Astrocyte (in vitro differentiated cells and primary cell): ENCODE measurements at regions not wholly inside any gene's neighbourhood (a gene's known extent, or its start where the extent isn't known, plus 50 kb on each side); places are given as distances from the start of the nearest gene placed in this dataset.

ENCODE experiments used
- EZH2 ChIP-seq: IDR thresholded peaks from 2 replicates; pipeline ENCODE4 v1.6.1; 2012; ENCODE audit warnings: mild to moderate bottlenecking, low read length, inconsistent platforms; ENCODE audit not compliant: insufficient read depth
- TF ChIP-seq, protein P1 (sequence below): IDR thresholded peaks from 2 replicates; pipeline ENCODE4 v1.5.1; 2011; ENCODE audit warnings: low read depth, mild to moderate bottlenecking, inconsistent platforms, low read length, moderate library complexity; ENCODE audit not compliant: insufficient read depth

DNA sequence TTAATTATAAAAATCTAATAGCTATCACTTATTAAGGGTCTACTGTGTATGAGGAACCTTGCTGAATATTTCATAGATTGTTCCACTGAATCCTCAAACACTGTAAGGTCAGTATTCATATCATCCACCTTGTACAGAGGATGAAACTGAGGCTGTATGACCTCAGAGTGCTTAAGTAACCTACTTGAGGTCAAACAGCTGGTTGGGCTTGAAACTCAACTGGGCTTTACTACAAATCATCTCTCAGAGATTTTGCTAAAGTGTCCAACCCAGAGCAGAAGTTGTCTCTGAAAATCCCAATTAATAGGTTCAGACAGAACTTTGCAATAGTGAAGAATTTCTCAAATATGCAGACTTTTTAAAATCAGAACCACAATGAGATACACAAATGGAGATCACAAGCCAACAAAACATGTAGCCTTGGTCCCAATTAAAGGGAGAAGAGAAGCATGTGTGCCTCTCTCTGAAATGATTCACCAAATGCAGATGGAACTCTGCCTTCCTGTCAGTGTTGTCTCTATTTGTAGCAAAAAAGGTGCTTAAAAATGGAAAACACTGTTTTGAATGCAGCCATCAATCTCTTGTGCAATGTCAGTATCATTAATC is 131.4 kb downstream of the FAM114A2 start:
- TF ChIP-seq, protein P1, sequence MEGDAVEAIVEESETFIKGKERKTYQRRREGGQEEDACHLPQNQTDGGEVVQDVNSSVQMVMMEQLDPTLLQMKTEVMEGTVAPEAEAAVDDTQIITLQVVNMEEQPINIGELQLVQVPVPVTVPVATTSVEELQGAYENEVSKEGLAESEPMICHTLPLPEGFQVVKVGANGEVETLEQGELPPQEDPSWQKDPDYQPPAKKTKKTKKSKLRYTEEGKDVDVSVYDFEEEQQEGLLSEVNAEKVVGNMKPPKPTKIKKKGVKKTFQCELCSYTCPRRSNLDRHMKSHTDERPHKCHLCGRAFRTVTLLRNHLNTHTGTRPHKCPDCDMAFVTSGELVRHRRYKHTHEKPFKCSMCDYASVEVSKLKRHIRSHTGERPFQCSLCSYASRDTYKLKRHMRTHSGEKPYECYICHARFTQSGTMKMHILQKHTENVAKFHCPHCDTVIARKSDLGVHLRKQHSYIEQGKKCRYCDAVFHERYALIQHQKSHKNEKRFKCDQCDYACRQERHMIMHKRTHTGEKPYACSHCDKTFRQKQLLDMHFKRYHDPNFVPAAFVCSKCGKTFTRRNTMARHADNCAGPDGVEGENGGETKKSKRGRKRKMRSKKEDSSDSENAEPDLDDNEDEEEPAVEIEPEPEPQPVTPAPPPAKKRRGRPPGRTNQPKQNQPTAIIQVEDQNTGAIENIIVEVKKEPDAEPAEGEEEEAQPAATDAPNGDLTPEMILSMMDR: no peak
- no peak for TF ChIP-seq EZH2
